Endothelial cell (in vitro differentiated cells): ENCODE measurements at regions not wholly inside any gene's neighbourhood (a gene's known extent, or its start where the extent isn't known, plus 50 kb on each side); places are given as distances from the start of the nearest gene placed in this dataset.

Source experiments
- DNase-seq: peaks from one replicate; pipeline ENCODE4 v3.0.0; 2021; ENCODE audit warnings: low spot score
- H3K27ac Mint-ChIP-seq: one replicate; pipeline ENCODE4 v1.8.0; 2021; ENCODE audit warnings: mixed read lengths, inconsistent platforms; ENCODE audit not compliant: unreplicated experiment
- H3K27me3 Mint-ChIP-seq: one replicate; pipeline ENCODE4 v1.8.0; 2021; ENCODE audit warnings: mild to moderate bottlenecking, moderate library complexity, mixed read lengths, inconsistent platforms; ENCODE audit not compliant: unreplicated experiment
- H3K36me3 Mint-ChIP-seq: one replicate; pipeline ENCODE4 v1.8.0; 2021; ENCODE audit warnings: mild to moderate bottlenecking, low read depth, mixed read lengths, inconsistent platforms; ENCODE audit not compliant: unreplicated experiment
- H3K4me1 Mint-ChIP-seq: one replicate; pipeline ENCODE4 v1.8.0; 2021; ENCODE audit warnings: mild to moderate bottlenecking, mixed read lengths, inconsistent platforms; ENCODE audit not compliant: unreplicated experiment
- H3K4me3 Mint-ChIP-seq: one replicate; pipeline ENCODE4 v1.8.0; 2021; ENCODE audit warnings: mild to moderate bottlenecking, mixed read lengths, inconsistent platforms; ENCODE audit not compliant: unreplicated experiment
- H3K9me3 Mint-ChIP-seq: one replicate; pipeline ENCODE4 v1.8.0; 2021; ENCODE audit warnings: mixed read lengths, inconsistent platforms; ENCODE audit not compliant: unreplicated experiment
- CTCF ChIP-seq: fragments of 200-600 bp; sonication (generic); IDR thresholded peaks from one replicate; pipeline ENCODE4 v1.5.0; 2021; ENCODE audit warnings: antibody characterized with exemption; ENCODE audit not compliant: unreplicated experiment

GRCh38 chr10:23529625-23530024, 90.8 kb downstream of the OTUD1 start:
- Mint-ChIP-seq H3K4me1 (peaks cover 10% of the 10 kb centered on the region), H3K36me3 (no peaks in the 10 kb centered on the region), H3K27ac (no peak overlapping the region), H3K9me3 (no peaks in the 10 kb centered on the region), H3K27me3 (no peaks in the 10 kb centered on the region), H3K4me3 (no peak overlapping the region)
- no peak for TF ChIP-seq CTCF
- no peak for DNase-seq

- peaks cover 10% of the 10 kb centered on the region for H3K4me1 Mint-ChIP-seq
- H3K27me3 Mint-ChIP-seq = no peaks in the 10 kb centered on the region
- H3K4me3 Mint-ChIP-seq = no peak overlapping the region
- no peak overlapping the region for H3K27ac Mint-ChIP-seq
- DNase-seq = no peak
- TF ChIP-seq CTCF = peak; percentile 40
- no peaks in the 10 kb centered on the region for H3K36me3 Mint-ChIP-seq
- no peaks in the 10 kb centered on the region for H3K9me3 Mint-ChIP-seq
These were observed 91.2 kb downstream of the OTUD1 start for GRCh38 chr10:23530079-23530478.

- no peak overlapping the region for H3K4me3 Mint-ChIP-seq
- DNase-seq = no peak
- no peaks in the 10 kb centered on the region for H3K36me3 Mint-ChIP-seq
- no peak overlapping the region for H3K27ac Mint-ChIP-seq
- H3K4me1 Mint-ChIP-seq = peaks cover 10% of the 10 kb centered on the region
- H3K9me3 Mint-ChIP-seq = no peaks in the 10 kb centered on the region
- H3K27me3 Mint-ChIP-seq = no peaks in the 10 kb centered on the region
- TF ChIP-seq CTCF = no peak
These were observed 94.3 kb downstream of the OTUD1 start for GRCh38 chr10:23533212-23533611.

- peaks cover 2% of the 10 kb centered on the region for H3K27me3 Mint-ChIP-seq
These were observed 95.5 kb downstream of the OTUD1 start for GRCh38 chr10:23534326-23534725.

GRCh38 chr10:23534761-23535160, 95.9 kb downstream of the OTUD1 start:
- Mint-ChIP-seq H3K4me3 (no peak overlapping the region), H3K9me3 (no peaks in the 10 kb centered on the region), H3K27ac (no peak overlapping the region), H3K36me3 (no peaks in the 10 kb centered on the region), H3K4me1 (peaks cover 25% of the 10 kb centered on the region), H3K27me3 (peaks cover 2% of the 10 kb centered on the region)
- no peak for DNase-seq
- TF ChIP-seq CTCF = no peak

More at GRCh38 chr10:23534326-23534725, 95.5 kb downstream of the OTUD1 start:
- no peaks in the 10 kb centered on the region for H3K9me3 Mint-ChIP-seq
- no peak overlapping the region for H3K27ac Mint-ChIP-seq
- peaks cover 20% of the 10 kb centered on the region for H3K4me1 Mint-ChIP-seq
- H3K36me3 Mint-ChIP-seq = no peaks in the 10 kb centered on the region
- no peak for DNase-seq
- H3K4me3 Mint-ChIP-seq = no peak overlapping the region
- TF ChIP-seq CTCF = no peak
